ENCODE measurements at regions not wholly inside any gene's neighbourhood (a gene's known extent, or its start where the extent isn't known, plus 50 kb on each side); places are given as distances from the start of the nearest gene placed in this dataset.

DNA sequence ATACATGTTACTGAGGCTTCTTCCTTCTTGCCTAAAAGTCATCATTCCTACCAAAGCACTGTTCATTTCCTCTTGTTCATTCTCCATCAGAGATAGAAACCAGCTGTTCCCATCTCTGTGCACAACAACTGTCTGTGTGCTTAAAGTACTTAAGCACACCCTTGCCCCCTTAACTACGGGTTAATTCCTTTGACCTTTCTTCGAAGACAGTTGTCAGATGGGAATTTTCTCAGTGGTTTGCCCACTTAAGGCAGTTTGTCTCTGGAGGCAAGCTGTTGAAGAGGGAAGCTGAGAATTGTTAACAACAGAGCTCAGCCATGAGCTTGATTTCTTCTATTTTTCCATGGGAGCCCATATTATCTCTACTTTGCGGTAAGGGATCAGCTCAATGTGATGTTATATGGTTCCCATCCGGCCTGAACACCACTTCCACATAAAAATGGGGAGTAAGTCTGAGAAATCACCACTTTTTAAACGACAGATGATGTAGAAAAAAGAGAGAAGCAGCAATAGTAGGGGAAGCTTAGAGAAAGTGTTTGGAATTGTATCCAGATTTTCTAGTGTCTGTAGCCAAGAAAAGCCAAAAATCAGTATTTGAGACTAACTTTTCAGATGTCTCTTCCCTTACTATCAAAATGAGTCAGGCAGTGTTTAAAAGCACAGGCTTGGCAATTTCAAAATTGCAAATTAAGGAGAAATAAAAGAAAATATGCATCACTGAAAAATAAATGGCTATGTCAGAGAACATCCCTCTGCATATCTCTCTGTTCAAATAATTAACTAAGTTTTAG lies 194.4 kb downstream of the SLIT2 start:
- TF ChIP-seq, protein P1, sequence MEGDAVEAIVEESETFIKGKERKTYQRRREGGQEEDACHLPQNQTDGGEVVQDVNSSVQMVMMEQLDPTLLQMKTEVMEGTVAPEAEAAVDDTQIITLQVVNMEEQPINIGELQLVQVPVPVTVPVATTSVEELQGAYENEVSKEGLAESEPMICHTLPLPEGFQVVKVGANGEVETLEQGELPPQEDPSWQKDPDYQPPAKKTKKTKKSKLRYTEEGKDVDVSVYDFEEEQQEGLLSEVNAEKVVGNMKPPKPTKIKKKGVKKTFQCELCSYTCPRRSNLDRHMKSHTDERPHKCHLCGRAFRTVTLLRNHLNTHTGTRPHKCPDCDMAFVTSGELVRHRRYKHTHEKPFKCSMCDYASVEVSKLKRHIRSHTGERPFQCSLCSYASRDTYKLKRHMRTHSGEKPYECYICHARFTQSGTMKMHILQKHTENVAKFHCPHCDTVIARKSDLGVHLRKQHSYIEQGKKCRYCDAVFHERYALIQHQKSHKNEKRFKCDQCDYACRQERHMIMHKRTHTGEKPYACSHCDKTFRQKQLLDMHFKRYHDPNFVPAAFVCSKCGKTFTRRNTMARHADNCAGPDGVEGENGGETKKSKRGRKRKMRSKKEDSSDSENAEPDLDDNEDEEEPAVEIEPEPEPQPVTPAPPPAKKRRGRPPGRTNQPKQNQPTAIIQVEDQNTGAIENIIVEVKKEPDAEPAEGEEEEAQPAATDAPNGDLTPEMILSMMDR (IDR thresholded peaks at IDR 0.05; ENCODE audit: low read length) = no peak
- no peak for TF ChIP-seq EZH2 (IDR thresholded peaks at IDR 0.05; ENCODE audit: borderline replicate concordance, low read length)
- no peaks in the 10 kb centered on the region for H3K36me3 ChIP-seq (ENCODE audit: insufficient read depth, low read length)
- H3K27me3 ChIP-seq (ENCODE audit: insufficient read depth, low read length) = no peaks in the 10 kb centered on the region
- H3K79me2 ChIP-seq (ENCODE audit: insufficient read depth, low read length) = no peaks in the 10 kb centered on the region
- no peak overlapping the region for H3K4me3 ChIP-seq (ENCODE audit: low read depth, low read length, poor library complexity, severe bottlenecking)
- no peak overlapping the region for H3K4me2 ChIP-seq (ENCODE audit: low read length)
- H3K27ac ChIP-seq (ENCODE audit: low read depth, low read length, poor library complexity, severe bottlenecking) = no peak overlapping the region
- no peaks in the 10 kb centered on the region for H4K20me1 ChIP-seq (ENCODE audit: insufficient read depth, low read length)
- no peaks in the 10 kb centered on the region for H3K4me1 ChIP-seq (ENCODE audit: insufficient read depth, low read length, severe bottlenecking)
- no peaks in the 10 kb centered on the region for H3F3A ChIP-seq (ENCODE audit: insufficient read depth, low read length)
- no peaks in the 10 kb centered on the region for H3K9me3 ChIP-seq (ENCODE audit: low read length)
- H2AFZ ChIP-seq (ENCODE audit: low read length) = no peak overlapping the region
- H3K9me2 ChIP-seq (ENCODE audit: low read depth, low read length) = no peaks in the 10 kb centered on the region
- H3K9ac ChIP-seq (ENCODE audit: low read length) = no peak overlapping the region

DNA sequence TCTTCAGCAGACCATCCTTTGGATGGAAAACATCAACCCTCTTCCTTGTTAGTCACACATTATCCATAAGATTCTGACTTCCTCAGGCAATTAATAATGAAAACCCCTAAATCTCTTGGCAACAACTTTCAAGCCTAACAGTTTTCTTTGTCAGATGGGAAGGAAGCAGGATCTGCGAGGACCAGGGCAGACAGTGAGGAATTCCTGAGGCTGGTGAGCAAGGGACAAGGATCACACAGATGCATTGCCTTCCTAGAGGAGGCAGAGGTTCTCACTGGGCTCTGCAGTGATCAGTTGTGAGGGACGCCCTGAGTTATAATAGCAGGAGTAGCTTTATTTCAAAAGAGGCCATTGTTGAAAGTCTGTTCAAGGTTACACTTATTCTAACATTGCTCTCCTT lies 195.4 kb downstream of the SLIT2 start:
- TF ChIP-seq, protein P1 (IDR thresholded peaks at IDR 0.05; ENCODE audit: low read length) = no peak
- TF ChIP-seq EZH2 (IDR thresholded peaks at IDR 0.05; ENCODE audit: borderline replicate concordance, low read length) = no peak
- Histone ChIP-seq H4K20me1 (ENCODE audit: insufficient read depth, low read length) (no peaks in the 10 kb centered on the region), H3K27me3 (ENCODE audit: insufficient read depth, low read length) (no peaks in the 10 kb centered on the region), H3K9me2 (ENCODE audit: low read depth, low read length) (no peaks in the 10 kb centered on the region), H3K27ac (ENCODE audit: low read depth, low read length, poor library complexity, severe bottlenecking) (no peak overlapping the region), H3K36me3 (ENCODE audit: insufficient read depth, low read length) (no peaks in the 10 kb centered on the region), H3K4me3 (ENCODE audit: low read depth, low read length, poor library complexity, severe bottlenecking) (no peak overlapping the region), H3K4me1 (ENCODE audit: insufficient read depth, low read length, severe bottlenecking) (no peaks in the 10 kb centered on the region), H3K9me3 (ENCODE audit: low read length) (no peaks in the 10 kb centered on the region), H2AFZ (ENCODE audit: low read length) (no peak overlapping the region), H3K9ac (ENCODE audit: low read length) (no peak overlapping the region), H3F3A (ENCODE audit: insufficient read depth, low read length) (no peaks in the 10 kb centered on the region), H3K79me2 (ENCODE audit: insufficient read depth, low read length) (no peaks in the 10 kb centered on the region), H3K4me2 (ENCODE audit: low read length) (no peak overlapping the region)

- Histone ChIP-seq H3F3A (ENCODE audit: insufficient read depth, low read length) (no peaks in the 10 kb centered on the region), H3K27ac (ENCODE audit: low read depth, low read length, poor library complexity, severe bottlenecking) (no peak overlapping the region), H3K79me2 (ENCODE audit: insufficient read depth, low read length) (no peaks in the 10 kb centered on the region), H3K9me2 (ENCODE audit: low read depth, low read length) (no peaks in the 10 kb centered on the region), H3K9ac (ENCODE audit: low read length) (no peak overlapping the region), H4K20me1 (ENCODE audit: insufficient read depth, low read length) (no peaks in the 10 kb centered on the region), H2AFZ (ENCODE audit: low read length) (no peak overlapping the region), H3K4me3 (ENCODE audit: low read depth, low read length, poor library complexity, severe bottlenecking) (no peak overlapping the region), H3K36me3 (ENCODE audit: insufficient read depth, low read length) (no peaks in the 10 kb centered on the region), H3K9me3 (ENCODE audit: low read length) (no peaks in the 10 kb centered on the region), H3K27me3 (ENCODE audit: insufficient read depth, low read length) (no peaks in the 10 kb centered on the region), H3K4me2 (ENCODE audit: low read length) (no peak overlapping the region), H3K4me1 (ENCODE audit: insufficient read depth, low read length, severe bottlenecking) (no peaks in the 10 kb centered on the region)
- TF ChIP-seq EZH2 (IDR thresholded peaks at IDR 0.05; ENCODE audit: borderline replicate concordance, low read length) = no peak
- TF ChIP-seq, protein P1 (IDR thresholded peaks at IDR 0.05; ENCODE audit: low read length) = no peak
These were observed 200.3 kb downstream of the SLIT2 start for GRCh38 chr4:20451986-20452385.

Data from OCI-LY1 (cell line).